Stimulated activated CD4-positive, alpha-beta T cell treated with anti-CD3 and anti-CD28 coated beads, Interleukin-15, amount 100 ng/mL, for 48 hours (primary cell): ENCODE measurements at regions not wholly inside any gene's neighbourhood (a gene's known extent, or its start where the extent isn't known, plus 50 kb on each side); places are given as distances from the start of the nearest gene placed in this dataset.

Experiments
- DNase-seq, 2 donors: peaks; one replicate each; pipeline ENCODE4 v3.0.0-alpha.2; 2020; ENCODE audit warnings: low read depth in 2 of 2

GRCh38 chr18:32621034-32621433 lies 150.4 kb upstream of the GAREM1 start:
- DNase-seq = no peak

DNA sequence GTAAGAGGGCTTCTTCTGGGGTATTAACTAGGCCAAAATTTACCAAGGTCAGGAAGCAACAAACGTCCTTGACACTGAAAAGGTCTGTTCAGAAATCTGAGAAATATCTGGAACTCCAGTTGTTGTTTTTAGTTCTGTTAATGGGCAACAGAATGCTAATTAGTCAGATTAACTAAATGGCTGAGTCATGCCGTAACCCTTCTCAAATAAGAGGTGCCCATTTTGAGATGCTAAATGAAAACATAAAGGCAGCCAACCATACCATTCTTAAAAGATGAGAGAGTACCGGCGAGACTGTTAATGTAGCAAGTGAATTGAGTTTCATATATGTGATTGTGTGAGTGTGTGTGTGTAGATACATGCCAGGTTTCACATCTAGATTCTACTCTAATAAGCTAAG lies 147.9 kb upstream of the GAREM1 start:
- DNase-seq = no peak

DNA sequence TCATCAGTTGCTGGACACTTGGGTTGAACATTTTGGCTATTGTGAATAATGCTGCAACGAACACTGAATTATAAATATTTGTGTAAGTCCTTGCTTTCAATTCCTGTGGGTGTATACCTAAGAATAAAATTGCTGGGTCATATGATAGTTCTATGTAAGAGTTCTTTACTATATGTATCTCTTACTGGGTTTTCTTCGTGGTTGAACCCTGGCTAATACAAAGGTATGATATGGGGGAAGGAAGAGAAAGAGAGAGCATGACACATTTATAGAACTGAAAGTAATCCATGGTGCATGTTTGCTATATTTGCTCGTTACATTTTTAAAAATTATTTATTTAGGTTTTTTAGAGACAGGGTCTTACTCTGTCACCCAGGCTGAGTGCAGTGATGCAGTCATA lies 143.1 kb upstream of the GAREM1 start:
- DNase-seq = no peak

- DNase-seq = no peak
Measured at GRCh38 chr18:32612651-32613050, 142.0 kb upstream of the GAREM1 start.

DNA sequence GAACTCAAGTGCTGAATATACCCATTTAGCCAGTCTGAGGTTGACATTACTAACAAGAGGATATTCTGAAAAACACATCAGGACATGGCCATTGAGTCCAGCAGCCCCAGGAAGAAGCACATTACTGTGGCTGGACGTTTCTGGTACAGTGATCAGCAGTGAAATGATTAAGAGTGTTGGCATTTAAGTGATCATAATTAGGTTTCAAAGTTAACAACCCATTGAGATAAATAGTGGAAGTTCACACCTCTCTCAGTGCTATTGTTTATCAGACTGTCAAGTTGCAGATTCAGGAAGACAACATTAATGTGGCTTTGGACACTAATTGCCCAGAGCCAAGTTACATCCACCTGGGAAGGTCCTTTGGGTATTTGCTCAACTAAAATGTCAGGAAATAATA lies 139.5 kb upstream of the GAREM1 start:
- no peak for DNase-seq

GRCh38 chr18:32607816-32608215 lies 137.1 kb upstream of the GAREM1 start:
- DNase-seq = no peak

- DNase-seq = no peak
Measured at GRCh38 chr18:32598144-32598543, 127.5 kb upstream of the GAREM1 start.

DNA sequence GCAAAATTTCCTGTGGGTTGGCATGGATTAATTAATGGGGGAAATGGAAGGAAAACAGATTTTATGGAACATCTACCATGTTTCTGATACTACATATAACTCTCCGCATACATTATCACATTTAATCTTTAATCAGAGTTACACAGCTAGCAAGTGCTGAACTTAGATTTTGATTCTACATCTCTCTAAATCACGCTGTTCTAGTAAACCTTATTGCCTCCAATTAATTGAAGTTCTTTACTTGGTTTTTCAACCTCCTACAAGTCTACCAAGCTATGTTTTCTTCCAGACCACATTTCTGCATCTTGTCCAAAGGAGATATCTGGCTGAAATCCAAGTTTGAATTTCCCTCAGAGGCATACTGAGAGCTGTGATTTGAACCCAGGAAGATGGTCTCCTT lies 125.8 kb upstream of the GAREM1 start:
- no peak for DNase-seq

DNA sequence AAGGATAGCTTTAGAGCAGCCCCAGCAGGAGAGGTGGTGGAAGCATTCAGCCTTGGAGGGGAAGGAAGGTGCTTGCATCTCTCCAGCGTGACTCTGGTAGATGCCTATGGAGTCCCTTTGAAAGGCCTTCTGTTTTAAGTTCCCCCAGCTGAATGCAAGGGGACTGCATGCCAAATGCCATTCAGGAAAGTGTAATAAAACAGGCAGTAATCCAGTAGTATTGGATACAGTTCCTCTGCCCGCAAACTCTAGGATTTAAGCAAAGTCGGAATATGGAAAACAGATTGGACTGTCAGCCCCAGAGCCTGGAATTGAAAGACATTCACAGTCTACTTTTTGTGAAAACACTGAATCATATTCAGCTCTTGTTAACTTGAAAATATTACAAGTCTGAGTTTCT lies 125.2 kb upstream of the GAREM1 start:
- DNase-seq = no peak

GRCh38 chr18:32588191-32588590 lies 117.5 kb upstream of the GAREM1 start:
- no peak for DNase-seq

- no peak for DNase-seq
Measured at GRCh38 chr18:32583431-32583830, 112.7 kb upstream of the GAREM1 start.

DNA sequence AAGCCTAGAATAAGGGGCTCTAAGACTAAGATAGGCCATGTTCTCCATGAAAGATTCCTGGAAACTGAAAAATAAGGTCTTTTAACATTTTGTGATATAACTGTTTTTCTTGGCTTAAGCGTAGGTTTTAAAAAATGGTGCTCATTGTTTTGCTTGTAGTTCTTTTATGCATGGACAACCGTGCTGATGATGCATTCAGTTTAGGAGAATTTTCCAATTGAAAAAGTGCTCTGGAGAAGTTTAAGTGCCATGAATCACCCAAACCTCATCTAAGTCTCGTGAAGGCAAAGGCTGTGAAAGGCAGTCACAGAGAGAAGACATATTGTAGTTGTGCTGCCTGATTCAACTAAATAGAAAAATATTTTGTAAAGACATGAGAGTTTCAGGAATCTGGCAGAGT lies 111.8 kb upstream of the GAREM1 start:
- DNase-seq = no peak

GRCh38 chr18:32577561-32577960 lies 106.9 kb upstream of the GAREM1 start:
- DNase-seq = no peak

- no peak for DNase-seq
Measured at GRCh38 chr18:32576296-32576916, 105.7 kb upstream of the GAREM1 start.

DNA sequence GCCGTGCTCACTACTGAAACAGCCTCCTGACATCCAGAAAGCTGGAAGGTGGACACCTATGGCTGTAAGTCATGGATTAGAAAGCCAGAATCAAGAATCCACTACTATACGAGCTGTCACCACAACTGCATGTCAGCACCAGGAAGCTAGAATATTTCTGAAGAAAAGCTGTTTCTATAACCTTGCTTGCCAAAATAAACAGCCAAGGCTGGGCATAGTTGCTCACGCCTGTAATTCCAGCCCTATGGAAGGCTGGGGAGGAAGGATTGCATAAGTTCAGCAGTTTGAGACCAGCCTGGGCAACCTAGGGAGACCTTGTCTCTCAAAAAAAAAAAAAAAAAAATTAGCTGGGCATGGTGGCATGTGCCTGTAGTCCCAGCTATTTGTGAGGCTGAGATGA lies 96.3 kb upstream of the GAREM1 start:
- no peak for DNase-seq

- no peak for DNase-seq
Measured at GRCh38 chr18:32553640-32554365, 83.1 kb upstream of the GAREM1 start.

- DNase-seq = no peak
Measured at GRCh38 chr18:32553174-32553573, 82.5 kb upstream of the GAREM1 start.

DNA sequence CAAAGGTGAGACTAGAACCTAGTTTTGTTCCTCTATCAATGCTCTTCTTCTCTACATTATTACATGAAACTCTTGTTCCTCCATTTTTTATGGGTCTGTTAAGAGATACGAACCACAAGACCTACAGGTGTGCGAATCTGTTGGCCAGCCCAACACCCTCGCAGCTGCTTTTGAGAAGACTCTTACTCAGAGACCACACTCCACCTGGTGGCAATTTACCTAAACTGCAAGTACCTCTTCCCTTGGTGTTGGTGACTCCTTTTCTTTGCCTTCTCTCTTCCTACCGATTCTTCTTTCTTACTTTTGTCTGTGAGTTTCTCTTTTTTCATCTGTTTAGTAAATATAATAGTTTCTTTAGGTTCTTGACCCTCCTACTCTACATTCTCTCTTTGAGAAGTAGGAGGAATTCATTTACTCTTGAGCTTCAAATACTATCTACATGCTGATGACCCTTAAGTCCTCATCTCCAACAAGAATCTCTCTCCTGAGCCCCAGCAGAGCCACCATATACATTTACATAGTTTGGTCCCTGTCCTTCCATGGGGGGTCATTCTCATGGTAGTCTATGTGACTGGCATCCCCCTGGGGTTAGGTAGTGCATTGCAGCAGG lies 81.8 kb upstream of the GAREM1 start:
- DNase-seq = peak; percentile 22 to 57

DNA sequence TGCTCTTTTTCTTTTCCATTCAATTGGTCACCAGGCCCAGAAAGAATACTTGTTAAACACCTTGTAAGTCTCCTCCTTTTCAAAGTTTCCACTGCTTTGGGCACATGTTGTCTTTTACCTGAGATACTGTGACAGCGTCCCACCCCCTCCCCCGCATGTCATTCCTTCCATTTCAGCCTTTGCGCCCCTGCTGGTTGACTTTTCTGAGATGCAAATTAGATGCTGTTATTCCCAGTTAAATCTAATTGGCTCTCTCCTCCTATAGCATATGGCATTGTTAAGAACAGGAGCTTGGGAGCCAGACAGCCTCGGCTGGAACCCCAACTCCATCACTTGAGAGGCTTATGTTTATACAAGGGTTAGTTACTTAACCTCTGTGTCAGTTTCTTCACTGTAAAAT lies 80.3 kb upstream of the GAREM1 start:
- no peak for DNase-seq

DNA sequence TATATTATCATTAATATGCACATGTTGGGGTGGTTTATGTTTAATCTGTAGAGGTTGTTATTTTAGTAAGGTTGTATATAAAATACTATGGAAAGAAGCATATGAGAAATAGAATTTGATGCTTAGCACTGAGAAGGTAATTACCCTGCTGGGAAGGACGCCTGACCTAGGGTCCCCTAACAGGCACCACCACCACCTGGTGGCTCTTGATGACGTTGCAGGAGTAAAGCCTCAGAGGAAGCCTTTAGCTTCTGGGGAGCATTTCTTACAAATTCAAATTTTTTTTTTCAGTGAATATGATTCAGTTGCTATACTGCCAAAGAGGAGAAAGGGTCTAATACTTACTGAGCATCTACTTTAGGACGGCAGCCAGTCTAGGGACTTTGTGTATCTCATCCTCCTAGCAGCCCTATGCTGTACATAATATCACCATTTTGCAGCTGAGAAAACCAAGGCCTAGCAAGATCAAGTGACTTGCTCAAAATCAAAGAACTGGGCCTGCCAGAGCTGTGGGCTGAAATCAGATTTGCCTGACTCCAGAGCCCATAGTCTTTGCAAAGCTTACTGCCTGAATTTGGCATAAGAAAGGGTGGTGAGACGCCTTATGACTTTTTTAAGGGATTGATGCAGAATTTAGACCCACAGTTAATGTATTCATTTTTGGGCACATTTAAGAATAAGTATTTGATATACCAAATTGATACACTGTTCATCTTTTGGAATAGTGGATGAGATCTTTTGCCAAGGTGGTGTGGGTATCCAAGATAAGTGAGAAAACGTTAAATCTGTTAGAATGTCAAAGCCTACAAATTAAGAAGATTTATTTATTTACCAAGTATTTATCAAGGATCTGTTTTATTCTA lies 78.8 kb upstream of the GAREM1 start:
- peak; percentile 10 to 34 for DNase-seq

DNA sequence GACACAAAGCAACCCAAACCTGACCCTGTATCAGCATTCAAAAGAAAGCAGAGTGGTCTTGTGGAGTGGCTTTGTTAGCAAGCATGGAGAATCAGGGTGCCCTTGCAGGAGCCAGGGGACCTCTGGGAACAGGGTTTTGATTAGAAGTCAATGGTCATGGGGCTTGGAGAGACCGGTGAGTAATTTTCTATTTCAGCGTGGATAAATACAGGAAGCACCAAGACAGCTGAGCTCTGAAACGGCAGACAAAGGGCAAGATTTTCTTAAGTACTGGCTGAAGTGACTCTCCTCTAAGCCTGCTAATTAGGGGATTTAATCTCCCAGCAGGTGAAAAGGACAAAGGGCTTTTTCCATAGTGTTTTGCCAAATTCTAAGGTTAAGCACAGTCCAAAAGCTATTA lies 78.0 kb upstream of the GAREM1 start:
- no peak for DNase-seq

DNA sequence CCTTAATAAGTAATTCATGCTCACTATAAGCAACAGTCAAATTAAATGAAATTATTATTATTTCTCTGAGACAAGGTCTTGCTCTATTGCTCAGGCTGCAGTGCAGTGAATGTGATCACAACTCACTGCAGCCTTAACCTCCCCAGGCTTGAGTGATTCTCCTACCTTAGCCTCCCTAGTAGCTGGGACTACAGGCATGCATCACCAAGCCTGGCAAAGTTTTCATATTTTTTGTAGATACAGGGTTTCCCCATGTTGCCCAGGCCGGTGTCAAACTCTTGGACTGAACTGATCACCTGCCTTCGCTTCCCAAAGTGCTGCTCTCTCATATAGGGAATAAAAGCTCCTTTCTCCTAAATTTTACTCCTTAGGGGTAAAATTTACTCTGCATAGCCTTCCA lies 74.9 kb upstream of the GAREM1 start:
- no peak for DNase-seq
